Mesodermal cell (in vitro differentiated cells): ENCODE measurements at regions not wholly inside any gene's neighbourhood (a gene's known extent, or its start where the extent isn't known, plus 50 kb on each side); places are given as distances from the start of the nearest gene placed in this dataset.

ENCODE experiments used
- H3K27ac ChIP-seq: 2 replicates; pipeline ENCODE4 v1.7.0; 2013; ENCODE audit warnings: mild to moderate bottlenecking, low read depth, low read length, moderate library complexity; ENCODE audit not compliant: severe bottlenecking
- H3K36me3 ChIP-seq: 2 replicates; pipeline ENCODE4 v1.7.1; 2013; ENCODE audit warnings: mild to moderate bottlenecking, low read length, moderate library complexity; ENCODE audit not compliant: control insufficient read depth, insufficient read depth
- H3K4me1 ChIP-seq: one replicate; pipeline ENCODE4 v1.7.1; 2013; ENCODE audit warnings: mild to moderate bottlenecking, low read length; ENCODE audit not compliant: insufficient read depth, control insufficient read depth, poor library complexity, severe bottlenecking
- H3K4me3 ChIP-seq: 2 replicates; pipeline ENCODE4 v1.7.0; 2013; ENCODE audit warnings: low read length, control low read depth, mild to moderate bottlenecking; ENCODE audit not compliant: insufficient read depth, poor library complexity, severe bottlenecking; ENCODE audit errors: extremely low read depth
- H3K9me3 ChIP-seq: 2 replicates; pipeline ENCODE4 v1.7.1; 2013; ENCODE audit warnings: mild to moderate bottlenecking, low read length, moderate library complexity; ENCODE audit not compliant: control insufficient read depth
- WGBS, 2 experiments: methylation state at CpG; one replicate each; pipeline ENCODE4 v1.1.5; 2013; ENCODE audit warnings: missing lambda C conversion rate in 2 of 2; ENCODE audit not compliant: insufficient coverage in 2 of 2; 5-methylcytosine and 5-hydroxymethylcytosine counted together

GRCh38 chr22:49574881-49575702, 252.6 kb downstream of the BRD1 start:
- Histone ChIP-seq H3K27ac (no peak overlapping the region), H3K4me1 (no peaks in the 10 kb centered on the region), H3K9me3 (no peaks in the 10 kb centered on the region), H3K4me3 (no peak overlapping the region), H3K36me3 (no peaks in the 10 kb centered on the region)
- WGBS, 2 experiments, result 86 to 92% methylated on average over 28 to 30 of the region's 31 CpGs

- WGBS, 2 experiments, result 89 to 95% methylated on average over 26 to 27 of the region's 30 CpGs
- H3K4me3 ChIP-seq, result no peak overlapping the region
- H3K4me1 ChIP-seq, result no peaks in the 10 kb centered on the region
Measured at GRCh38 chr22:49574205-49574880, 253.3 kb downstream of the BRD1 start.

GRCh38 chr22:49573109-49573765, 254.4 kb downstream of the BRD1 start:
- no peak overlapping the region for H3K27ac ChIP-seq
- WGBS, 2 experiments, result 90 to 98% methylated on average over 7 to 11 of the region's 11 CpGs
- no peak overlapping the region for H3K4me3 ChIP-seq
- no peaks in the 10 kb centered on the region for H3K9me3 ChIP-seq
- no peaks in the 10 kb centered on the region for H3K36me3 ChIP-seq
- no peaks in the 10 kb centered on the region for H3K4me1 ChIP-seq

More at GRCh38 chr22:49574205-49574880, 253.3 kb downstream of the BRD1 start:
- Histone ChIP-seq H3K27ac (no peak overlapping the region), H3K9me3 (no peaks in the 10 kb centered on the region), H3K36me3 (no peaks in the 10 kb centered on the region)

- H3K4me1 ChIP-seq, result no peaks in the 10 kb centered on the region
- WGBS, 2 experiments, result 91 to 96% methylated on average over 14 of the region's 14 CpGs
- H3K9me3 ChIP-seq, result no peaks in the 10 kb centered on the region
- no peaks in the 10 kb centered on the region for H3K36me3 ChIP-seq
- no peak overlapping the region for H3K27ac ChIP-seq
- no peak overlapping the region for H3K4me3 ChIP-seq
Measured at GRCh38 chr22:49571326-49571725, 256.3 kb downstream of the BRD1 start.

GRCh38 chr22:49570032-49570848, 257.4 kb downstream of the BRD1 start:
- H3K4me3 ChIP-seq, result no peak overlapping the region
- H3K27ac ChIP-seq, result no peak overlapping the region
- no peaks in the 10 kb centered on the region for H3K4me1 ChIP-seq
- H3K36me3 ChIP-seq, result no peaks in the 10 kb centered on the region
- no peaks in the 10 kb centered on the region for H3K9me3 ChIP-seq
- 94 to 96% methylated on average over 13 to 18 of the region's 20 CpGs for WGBS, 2 experiments

GRCh38 chr22:49569286-49570031, 258.2 kb downstream of the BRD1 start:
- H3K4me3 ChIP-seq, result no peak overlapping the region
- 91% methylated on average over 37 of the region's 37 CpGs for WGBS, 2 experiments
- no peaks in the 10 kb centered on the region for H3K9me3 ChIP-seq
- H3K36me3 ChIP-seq, result no peaks in the 10 kb centered on the region
- no peak overlapping the region for H3K27ac ChIP-seq
- no peaks in the 10 kb centered on the region for H3K4me1 ChIP-seq

- WGBS, 2 experiments, result 78 to 79% methylated on average over 12 to 13 of the region's 14 CpGs
Measured at GRCh38 chr22:49568751-49569285, 258.9 kb downstream of the BRD1 start.

GRCh38 chr22:49567899-49568750, 259.5 kb downstream of the BRD1 start:
- no peaks in the 10 kb centered on the region for H3K9me3 ChIP-seq
- WGBS, 2 experiments, result 84 to 91% methylated on average over 19 to 25 of the region's 25 CpGs

More at GRCh38 chr22:49568751-49569285, 258.9 kb downstream of the BRD1 start:
- Histone ChIP-seq H3K36me3 (no peaks in the 10 kb centered on the region), H3K9me3 (no peaks in the 10 kb centered on the region), H3K27ac (no peak overlapping the region), H3K4me3 (no peak overlapping the region), H3K4me1 (no peaks in the 10 kb centered on the region)

GRCh38 chr22:49566693-49567092, 261.0 kb downstream of the BRD1 start:
- 76 to 89% methylated on average over 12 of the region's 13 CpGs for WGBS, 2 experiments
- Histone ChIP-seq H3K4me3 (no peak overlapping the region), H3K4me1 (no peaks in the 10 kb centered on the region), H3K36me3 (no peaks in the 10 kb centered on the region), H3K27ac (no peak overlapping the region), H3K9me3 (no peaks in the 10 kb centered on the region)

More at GRCh38 chr22:49567899-49568750, 259.5 kb downstream of the BRD1 start:
- no peaks in the 10 kb centered on the region for H3K36me3 ChIP-seq
- H3K4me3 ChIP-seq, result no peak overlapping the region
- no peaks in the 10 kb centered on the region for H3K4me1 ChIP-seq
- H3K27ac ChIP-seq, result no peak overlapping the region
